Hematopoietic multipotent progenitor cell (in vitro differentiated cells): ENCODE measurements at regions not wholly inside any gene's neighbourhood (a gene's known extent, or its start where the extent isn't known, plus 50 kb on each side); places are given as distances from the start of the nearest gene placed in this dataset.

Source experiments
- DNase-seq, 3 donors: peaks; one replicate each; pipeline ENCODE4 v3.0.0-alpha.2; 2011 to 2015; ENCODE audit warnings: low read depth in 2 of 3, low spot score in 2 of 3

GRCh38 chr5:121698690-121699089 is 153.0 kb upstream of the FTMT start:
- no peak for DNase-seq

GRCh38 chr5:121701731-121702130 is 150.0 kb upstream of the FTMT start:
- no peak for DNase-seq

- DNase-seq = no peak
Observed at GRCh38 chr5:121702682-121703081, 149.0 kb upstream of the FTMT start.

- DNase-seq = no peak
Observed at GRCh38 chr5:121704291-121704690, 147.4 kb upstream of the FTMT start.

- DNase-seq = no peak
Observed at GRCh38 chr5:121706686-121707085, 145.0 kb upstream of the FTMT start.

GRCh38 chr5:121707178-121707577 is 144.5 kb upstream of the FTMT start:
- no peak for DNase-seq

GRCh38 chr5:121711416-121711815 is 140.3 kb upstream of the FTMT start:
- no peak for DNase-seq

GRCh38 chr5:121719255-121719654 is 132.4 kb upstream of the FTMT start:
- no peak for DNase-seq

GRCh38 chr5:121725450-121725849 is 126.2 kb upstream of the FTMT start:
- DNase-seq = no peak

GRCh38 chr5:121726991-121727390 is 124.7 kb upstream of the FTMT start:
- DNase-seq = no peak

- no peak for DNase-seq
Observed at GRCh38 chr5:121731377-121731776, 120.3 kb upstream of the FTMT start.

- DNase-seq = no peak
Observed at GRCh38 chr5:121735618-121736017, 116.1 kb upstream of the FTMT start.

GRCh38 chr5:121737120-121737519 is 114.6 kb upstream of the FTMT start:
- no peak for DNase-seq

GRCh38 chr5:121741156-121741555 is 110.5 kb upstream of the FTMT start:
- DNase-seq = no peak

GRCh38 chr5:121744577-121744976 is 107.1 kb upstream of the FTMT start:
- DNase-seq = no peak

- DNase-seq = no peak
Observed at GRCh38 chr5:121745407-121745806, 106.3 kb upstream of the FTMT start.

GRCh38 chr5:121746763-121747162 is 104.9 kb upstream of the FTMT start:
- no peak for DNase-seq

GRCh38 chr5:121748686-121749085 is 103.0 kb upstream of the FTMT start:
- DNase-seq = no peak

GRCh38 chr5:121752149-121752548 is 99.5 kb upstream of the FTMT start:
- no peak for DNase-seq

GRCh38 chr5:121755266-121755665 is 96.4 kb upstream of the FTMT start:
- DNase-seq = no peak

GRCh38 chr5:121757753-121758152 is 93.9 kb upstream of the FTMT start:
- no peak for DNase-seq

- DNase-seq = no peak
Observed at GRCh38 chr5:121758615-121759014, 93.1 kb upstream of the FTMT start.

GRCh38 chr5:121762426-121762825 is 89.3 kb upstream of the FTMT start:
- DNase-seq = no peak

- DNase-seq = no peak
Observed at GRCh38 chr5:121763665-121764064, 88.0 kb upstream of the FTMT start.
